Smooth muscle cell (in vitro differentiated cells): ENCODE measurements at regions not wholly inside any gene's neighbourhood (a gene's known extent, or its start where the extent isn't known, plus 50 kb on each side); places are given as distances from the start of the nearest gene placed in this dataset.

Experiments
- DNase-seq: peaks from one replicate; lab custom pipeline; 2025; ENCODE audit not compliant: unreplicated experiment; lab: John Stamatoyannopoulos, UW
- H2AFZ ChIP-seq: fragments of 200-600 bp; sonication (generic); 2 replicates; pipeline ENCODE4 v1.6.0; 2016; ENCODE audit warnings: antibody characterized with exemption, low read depth, mild to moderate bottlenecking
- H3F3A ChIP-seq: fragments of 200-600 bp; sonication (generic); 2 replicates; pipeline ENCODE4 v1.6.0; 2017; ENCODE audit warnings: antibody characterized with exemption, low read depth
- H3K27ac ChIP-seq: fragments of 200-600 bp; sonication (generic); 2 replicates; pipeline ENCODE4 v1.5.1; 2016; ENCODE audit warnings: low read depth, mild to moderate bottlenecking
- H3K27me3 ChIP-seq: fragments of 200-600 bp; sonication (generic); 2 replicates; pipeline ENCODE4 v1.6.1; 2016; ENCODE audit warnings: low read depth, mild to moderate bottlenecking
- H3K36me3 ChIP-seq: fragments of 200-600 bp; sonication (generic); 2 replicates; pipeline ENCODE4 v1.5.1; 2016; ENCODE audit warnings: low read depth
- H3K4me1 ChIP-seq: fragments of 200-600 bp; sonication (generic); 2 replicates; pipeline ENCODE4 v1.5.1; 2016; ENCODE audit warnings: low read depth
- H3K4me2 ChIP-seq: fragments of 200-600 bp; sonication (generic); 2 replicates; pipeline ENCODE4 v1.6.0; 2016; ENCODE audit warnings: mild to moderate bottlenecking
- H3K4me3 ChIP-seq: fragments of 200-600 bp; sonication (generic); 2 replicates; pipeline ENCODE4 v1.5.1; 2016; ENCODE audit warnings: mild to moderate bottlenecking
- H3K79me2 ChIP-seq: fragments of 200-600 bp; sonication (generic); 2 replicates; pipeline ENCODE4 v1.6.0; 2016; ENCODE audit warnings: low read depth, mild to moderate bottlenecking
- H3K9ac ChIP-seq: fragments of 200-600 bp; sonication (generic); 2 replicates; pipeline ENCODE4 v1.6.0; 2016; ENCODE audit warnings: low read depth
- H3K9me3 ChIP-seq: fragments of 200-600 bp; sonication (generic); replicated peaks from 2 replicates; pipeline ENCODE4 v1.5.1; 2016; ENCODE audit warnings: low read depth
- H4K20me1 ChIP-seq: fragments of 200-600 bp; sonication (generic); 2 replicates; pipeline ENCODE4 v1.6.0; 2016; ENCODE audit warnings: low read depth
- WGBS: methylation state at CpG from one replicate; pipeline ENCODE4 v1.1.7; 2016; ENCODE audit warnings: low lambda C conversion rate; 5-methylcytosine and 5-hydroxymethylcytosine counted together
- TF ChIP-seq, protein P1 (sequence below): fragments of 200-600 bp; sonication (generic); IDR thresholded peaks from 2 replicates; pipeline ENCODE4 v1.5.1; 2017; ENCODE audit warnings: borderline replicate concordance, mild to moderate bottlenecking, antibody characterized with exemption; ENCODE audit not compliant: insufficient read depth, poor library complexity, severe bottlenecking

DNA sequence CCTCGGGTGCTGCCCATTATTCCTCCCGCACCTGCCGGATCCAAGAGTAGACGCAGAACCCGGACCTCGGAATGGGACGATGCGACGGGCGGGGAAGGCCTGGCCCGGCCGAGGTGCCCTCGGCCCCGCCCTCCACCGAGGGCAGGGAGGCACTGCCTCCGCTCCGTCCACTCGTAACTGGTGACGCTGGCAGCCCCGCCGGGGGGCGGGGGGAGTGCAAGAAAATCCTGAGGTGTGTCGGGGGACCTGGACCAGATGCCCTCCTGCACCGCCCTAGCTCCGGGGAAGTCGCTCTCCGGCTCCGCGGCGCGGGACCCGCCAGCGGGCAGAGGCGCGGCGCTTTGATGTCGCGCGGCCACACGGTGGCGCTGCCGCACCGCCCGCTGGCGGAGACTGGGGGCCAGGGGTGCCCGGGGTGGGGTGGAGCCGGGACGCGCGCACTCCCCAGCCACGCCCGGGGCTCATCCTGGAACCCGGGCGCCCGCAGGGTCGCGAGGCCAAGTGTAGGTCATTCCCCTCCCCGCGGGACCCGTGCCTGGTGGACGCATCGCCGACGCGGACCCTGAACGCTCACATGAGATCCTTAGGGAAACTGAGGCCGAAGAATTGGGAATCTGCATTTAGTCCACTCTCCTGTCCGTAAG lies 202.8 kb downstream of the TTC8 start:
- Histone ChIP-seq H3K4me3 (peak overlapping the region; percentile 67), H3K27me3 (peaks cover 54% of the 10 kb centered on the region), H3K9me3 (no peaks in the 10 kb centered on the region), H3K27ac (no peak overlapping the region), H3K9ac (no peak overlapping the region), H4K20me1 (no peaks in the 10 kb centered on the region), H2AFZ (peak overlapping the region; percentile 81), H3K36me3 (no peaks in the 10 kb centered on the region), H3F3A (no peaks in the 10 kb centered on the region), H3K4me1 (peaks cover 6% of the 10 kb centered on the region), H3K4me2 (peak overlapping the region; percentile 91), H3K79me2 (no peaks in the 10 kb centered on the region)
- peak; percentile 8 for DNase-seq
- WGBS = 3% methylated on average over 47 of the region's 68 CpGs
- TF ChIP-seq, protein P1, sequence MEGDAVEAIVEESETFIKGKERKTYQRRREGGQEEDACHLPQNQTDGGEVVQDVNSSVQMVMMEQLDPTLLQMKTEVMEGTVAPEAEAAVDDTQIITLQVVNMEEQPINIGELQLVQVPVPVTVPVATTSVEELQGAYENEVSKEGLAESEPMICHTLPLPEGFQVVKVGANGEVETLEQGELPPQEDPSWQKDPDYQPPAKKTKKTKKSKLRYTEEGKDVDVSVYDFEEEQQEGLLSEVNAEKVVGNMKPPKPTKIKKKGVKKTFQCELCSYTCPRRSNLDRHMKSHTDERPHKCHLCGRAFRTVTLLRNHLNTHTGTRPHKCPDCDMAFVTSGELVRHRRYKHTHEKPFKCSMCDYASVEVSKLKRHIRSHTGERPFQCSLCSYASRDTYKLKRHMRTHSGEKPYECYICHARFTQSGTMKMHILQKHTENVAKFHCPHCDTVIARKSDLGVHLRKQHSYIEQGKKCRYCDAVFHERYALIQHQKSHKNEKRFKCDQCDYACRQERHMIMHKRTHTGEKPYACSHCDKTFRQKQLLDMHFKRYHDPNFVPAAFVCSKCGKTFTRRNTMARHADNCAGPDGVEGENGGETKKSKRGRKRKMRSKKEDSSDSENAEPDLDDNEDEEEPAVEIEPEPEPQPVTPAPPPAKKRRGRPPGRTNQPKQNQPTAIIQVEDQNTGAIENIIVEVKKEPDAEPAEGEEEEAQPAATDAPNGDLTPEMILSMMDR = peak; percentile 99

DNA sequence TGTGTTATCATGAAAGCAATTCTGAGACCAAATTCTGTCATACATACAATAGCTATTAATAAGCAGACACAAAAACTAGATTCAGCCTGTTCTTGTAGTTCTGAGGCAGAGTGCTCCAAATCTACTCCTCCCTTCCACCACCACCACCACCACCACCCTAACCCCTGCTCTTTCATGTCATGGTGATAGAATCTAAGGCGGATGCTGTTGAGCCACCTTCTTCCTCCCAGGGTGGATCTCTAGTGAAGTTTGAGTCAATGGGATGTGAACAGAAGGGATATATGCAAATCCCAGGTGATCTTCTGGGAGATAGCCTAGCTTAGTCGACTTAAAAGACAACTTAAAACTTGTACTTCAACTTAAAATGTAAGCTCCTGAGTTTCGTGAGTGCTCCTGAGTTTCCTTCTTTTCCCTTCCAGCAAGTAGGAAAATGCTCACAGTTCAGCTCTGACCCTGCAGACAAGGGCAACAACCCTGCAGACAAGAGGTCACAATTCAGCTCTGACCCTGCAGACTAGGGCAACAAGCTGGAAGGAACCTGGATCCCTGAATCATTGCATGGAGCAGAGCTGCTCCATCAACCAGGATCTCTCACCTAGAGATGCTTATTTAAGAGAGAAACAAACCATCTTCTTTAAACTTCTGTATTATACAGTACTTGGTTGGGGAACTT lies 204.1 kb downstream of the TTC8 start:
- WGBS = 80% methylated on average over 3 of the region's 3 CpGs

DNA sequence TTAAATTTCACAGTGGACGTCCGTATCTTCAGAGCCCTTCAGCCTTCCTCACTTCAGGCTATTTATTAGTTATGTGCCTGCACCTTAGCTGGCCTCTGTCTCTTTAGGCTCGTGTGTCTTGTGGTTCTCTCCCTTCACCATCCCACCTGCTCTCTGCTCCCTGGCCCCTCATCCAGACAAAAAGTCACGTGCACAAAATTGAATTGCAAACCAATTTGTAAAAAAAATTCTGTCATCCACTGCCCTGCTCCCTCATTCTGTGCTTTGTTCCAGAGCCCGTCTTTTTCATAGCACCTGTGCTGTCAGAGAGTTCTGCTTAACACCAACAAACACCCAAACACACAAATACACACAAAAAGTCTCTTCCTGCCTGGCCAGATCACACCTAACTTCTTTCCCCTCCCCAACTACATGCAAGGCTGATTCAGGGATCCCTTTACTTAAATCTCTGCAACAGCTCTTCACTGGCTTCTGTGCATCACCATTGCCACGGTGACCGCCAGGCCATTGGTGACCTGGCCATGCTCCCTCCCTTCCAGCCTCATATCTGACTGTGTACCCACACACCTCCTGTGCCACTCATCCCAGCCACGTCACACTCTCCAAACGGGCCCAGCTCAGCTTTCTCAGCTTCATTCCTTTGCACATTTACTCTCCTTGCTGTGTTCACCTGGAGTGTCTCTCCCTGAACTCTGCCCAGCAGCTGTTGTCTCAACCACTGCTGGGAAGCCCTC lies 205.7 kb downstream of the TTC8 start:
- Histone ChIP-seq H3K36me3 (no peaks in the 10 kb centered on the region), H3K27ac (no peak overlapping the region), H3K9me3 (no peaks in the 10 kb centered on the region), H3K79me2 (no peaks in the 10 kb centered on the region), H3K27me3 (peaks cover 49% of the 10 kb centered on the region), H4K20me1 (no peaks in the 10 kb centered on the region), H3K4me3 (no peak overlapping the region), H2AFZ (no peak overlapping the region), H3K9ac (no peak overlapping the region), H3K4me2 (no peak overlapping the region), H3K4me1 (peaks cover 6% of the 10 kb centered on the region), H3F3A (no peaks in the 10 kb centered on the region)
- 82% methylated on average over 9 of the region's 9 CpGs for WGBS
- TF ChIP-seq, protein P1 = no peak
- no peak for DNase-seq

More for the DNA sequence above, 204.1 kb downstream of the TTC8 start:
- no peak overlapping the region for H3K27ac ChIP-seq
- DNase-seq = no peak
- no peak overlapping the region for H3K4me2 ChIP-seq
- H4K20me1 ChIP-seq = no peaks in the 10 kb centered on the region
- H3K79me2 ChIP-seq = no peaks in the 10 kb centered on the region
- no peaks in the 10 kb centered on the region for H3K9me3 ChIP-seq
- peaks cover 6% of the 10 kb centered on the region for H3K4me1 ChIP-seq
- no peak overlapping the region for H3K4me3 ChIP-seq
- no peak overlapping the region for H2AFZ ChIP-seq
- no peaks in the 10 kb centered on the region for H3K36me3 ChIP-seq
- no peak overlapping the region for H3K9ac ChIP-seq
- H3F3A ChIP-seq = no peaks in the 10 kb centered on the region
- H3K27me3 ChIP-seq = peaks cover 49% of the 10 kb centered on the region
- TF ChIP-seq, protein P1 = no peak
